SU-DHL-6 (cell line): ENCODE measurements at regions not wholly inside any gene's neighbourhood (a gene's known extent, or its start where the extent isn't known, plus 50 kb on each side); places are given as distances from the start of the nearest gene placed in this dataset.

Experiments
- H2AFZ ChIP-seq: fragments of 200-600 bp; sonication (generic); 2 replicates; pipeline ENCODE4 v1.6.1; 2014; ENCODE audit warnings: low read depth, mild to moderate bottlenecking, moderate library complexity, mixed read lengths, antibody characterized with exemption, low read length; ENCODE audit not compliant: severe bottlenecking
- H3F3A ChIP-seq: fragments of 200-600 bp; shearing (Covaris generic); 2 replicates; pipeline ENCODE4 v1.6.0; 2016; ENCODE audit warnings: antibody characterized with exemption, mild to moderate bottlenecking; ENCODE audit not compliant: insufficient read depth
- H3K27ac ChIP-seq: fragments of 200-600 bp; sonication (generic); 2 replicates; pipeline ENCODE4 v1.5.1; 2016; ENCODE audit warnings: low read depth, mild to moderate bottlenecking, low read length, moderate library complexity, mixed read lengths
- H3K27me3 ChIP-seq: fragments of 200-600 bp; sonication (generic), shearing (Covaris generic); 2 replicates; pipeline ENCODE4 v1.6.0; 2014; ENCODE audit warnings: mild to moderate bottlenecking, low read length
- H3K36me3 ChIP-seq: fragments of 200-600 bp; sonication (generic); 2 replicates; pipeline ENCODE4 v1.6.1; 2014; ENCODE audit warnings: mild to moderate bottlenecking, low read length, mixed read lengths
- H3K4me2 ChIP-seq: fragments of 300-600, 200-600 bp; shearing (Covaris generic), sonication (generic); 2 replicates; pipeline ENCODE4 v1.6.0; 2014; ENCODE audit warnings: low read length, low read depth, mild to moderate bottlenecking; ENCODE audit not compliant: poor library complexity, severe bottlenecking
- H3K4me3 ChIP-seq: fragments of 200-600 bp; sonication (generic); 2 replicates; pipeline ENCODE4 v1.5.1; 2014; ENCODE audit warnings: antibody characterized with exemption, low read length, mild to moderate bottlenecking, mixed read lengths; ENCODE audit not compliant: insufficient read depth, poor library complexity, severe bottlenecking
- H3K79me2 ChIP-seq: fragments of 200-600 bp; sonication (generic); 2 replicates; pipeline ENCODE4 v1.6.1; 2014; ENCODE audit warnings: mild to moderate bottlenecking, low read length, moderate library complexity; ENCODE audit not compliant: insufficient read depth
- H3K9ac ChIP-seq: fragments of 200-600 bp; sonication (generic); 2 replicates; pipeline ENCODE4 v1.7.0; 2014; ENCODE audit warnings: mild to moderate bottlenecking, low read length
- H3K9me2 ChIP-seq: fragments of 200-600 bp; sonication (generic); replicated peaks from 2 replicates; pipeline ENCODE4 v1.6.1; 2014; ENCODE audit warnings: low read length; ENCODE audit not compliant: insufficient read depth
- H3K9me3 ChIP-seq: fragments of 200-600 bp; sonication (generic); 2 replicates; pipeline ENCODE4 v1.6.1; 2014; ENCODE audit warnings: low read length, mixed read lengths; ENCODE audit not compliant: insufficient read depth
- H4K20me1 ChIP-seq: fragments of 200-600 bp; sonication (generic); 2 replicates; pipeline ENCODE4 v1.6.1; 2014; ENCODE audit warnings: low read depth, mild to moderate bottlenecking, antibody characterized with exemption, low read length, moderate library complexity, mixed read lengths
- CTCF ChIP-seq: fragments of 200-600 bp; sonication (generic); IDR thresholded peaks from one replicate; pipeline ENCODE4 v1.5.1; 2017; ENCODE audit warnings: antibody characterized with exemption, mild to moderate bottlenecking, low read length, moderate library complexity; ENCODE audit not compliant: insufficient read depth, poor library complexity, severe bottlenecking
- EZH2phosphoT487 ChIP-seq: fragments of 200-600 bp; sonication (generic), shearing (Covaris generic); conservative IDR thresholded peaks from 2 replicates; pipeline ENCODE4 v1.6.1; 2018; ENCODE audit warnings: mild to moderate bottlenecking, antibody characterized with exemption, low read length, moderate library complexity, mixed read lengths

GRCh38 chr1:224863486-224863885 lies 66.0 kb upstream of the DNAH14 start:
- H3K79me2 ChIP-seq = no peaks in the 10 kb centered on the region
- no peaks in the 10 kb centered on the region for H3K9me2 ChIP-seq
- H3K9ac ChIP-seq = no peak overlapping the region
- no peaks in the 10 kb centered on the region for H3K9me3 ChIP-seq
- H3F3A ChIP-seq = no peaks in the 10 kb centered on the region
- H3K36me3 ChIP-seq = no peaks in the 10 kb centered on the region
- H4K20me1 ChIP-seq = no peaks in the 10 kb centered on the region
- no peak overlapping the region for H3K4me2 ChIP-seq
- H3K4me3 ChIP-seq = no peak overlapping the region
- no peak for TF ChIP-seq EZH2phosphoT487
- TF ChIP-seq CTCF = no peak
- H2AFZ ChIP-seq = no peak overlapping the region
- H3K27me3 ChIP-seq = no peaks in the 10 kb centered on the region
- no peak overlapping the region for H3K27ac ChIP-seq

- no peaks in the 10 kb centered on the region for H3K79me2 ChIP-seq
- H3K9ac ChIP-seq = no peak overlapping the region
- TF ChIP-seq CTCF (no peak), EZH2phosphoT487 (no peak)
Measured at GRCh38 chr1:224864006-224864405, 65.5 kb upstream of the DNAH14 start.

GRCh38 chr1:224865510-224865909 lies 64.0 kb upstream of the DNAH14 start:
- no peak overlapping the region for H3K4me2 ChIP-seq
- H3K9me2 ChIP-seq = no peaks in the 10 kb centered on the region
- H3K36me3 ChIP-seq = no peaks in the 10 kb centered on the region
- no peak overlapping the region for H3K27ac ChIP-seq
- no peaks in the 10 kb centered on the region for H3K79me2 ChIP-seq
- H3K9me3 ChIP-seq = no peaks in the 10 kb centered on the region
- TF ChIP-seq CTCF = no peak
- no peak for TF ChIP-seq EZH2phosphoT487
- no peak overlapping the region for H2AFZ ChIP-seq
- no peaks in the 10 kb centered on the region for H3K27me3 ChIP-seq
- H3K9ac ChIP-seq = no peak overlapping the region
- H3F3A ChIP-seq = no peaks in the 10 kb centered on the region
- no peak overlapping the region for H3K4me3 ChIP-seq
- no peaks in the 10 kb centered on the region for H4K20me1 ChIP-seq

More at GRCh38 chr1:224864006-224864405, 65.5 kb upstream of the DNAH14 start:
- H3K36me3 ChIP-seq = no peaks in the 10 kb centered on the region
- no peak overlapping the region for H3K4me2 ChIP-seq
- no peak overlapping the region for H3K27ac ChIP-seq
- H3K4me3 ChIP-seq = no peak overlapping the region
- H3K9me3 ChIP-seq = no peaks in the 10 kb centered on the region
- no peaks in the 10 kb centered on the region for H3F3A ChIP-seq
- no peaks in the 10 kb centered on the region for H4K20me1 ChIP-seq
- H3K27me3 ChIP-seq = no peaks in the 10 kb centered on the region
- H2AFZ ChIP-seq = no peak overlapping the region
- H3K9me2 ChIP-seq = no peaks in the 10 kb centered on the region

GRCh38 chr1:224866940-224867339 lies 62.5 kb upstream of the DNAH14 start:
- no peaks in the 10 kb centered on the region for H3K9me2 ChIP-seq
- no peak overlapping the region for H2AFZ ChIP-seq
- H3K4me3 ChIP-seq = no peak overlapping the region
- H3K9me3 ChIP-seq = no peaks in the 10 kb centered on the region
- no peaks in the 10 kb centered on the region for H4K20me1 ChIP-seq
- TF ChIP-seq CTCF = no peak
- TF ChIP-seq EZH2phosphoT487 = no peak
- H3K27me3 ChIP-seq = no peaks in the 10 kb centered on the region
- H3K36me3 ChIP-seq = no peaks in the 10 kb centered on the region
- H3K9ac ChIP-seq = no peak overlapping the region
- H3K27ac ChIP-seq = no peak overlapping the region
- no peaks in the 10 kb centered on the region for H3K79me2 ChIP-seq
- no peaks in the 10 kb centered on the region for H3F3A ChIP-seq
- no peak overlapping the region for H3K4me2 ChIP-seq
